DOHH2 (cell line): ENCODE measurements at regions not wholly inside any gene's neighbourhood (a gene's known extent, or its start where the extent isn't known, plus 50 kb on each side); places are given as distances from the start of the nearest gene placed in this dataset.

Experiments used
- H3F3A ChIP-seq: fragments of 200-600 bp; sonication (generic), shearing (Covaris generic); 2 replicates; pipeline ENCODE4 v1.6.0; 2016; ENCODE audit warnings: antibody characterized with exemption, mild to moderate bottlenecking; ENCODE audit not compliant: control insufficient read depth, insufficient read depth
- H3K27ac ChIP-seq: fragments of 200-600 bp; sonication (generic); 2 replicates; pipeline ENCODE4 v1.5.1; 2014; ENCODE audit warnings: low read depth, mild to moderate bottlenecking, low read length, moderate library complexity
- H3K27me3 ChIP-seq: fragments of 200-600 bp; sonication (generic); 2 replicates; pipeline ENCODE4 v1.6.1; 2014; ENCODE audit warnings: mild to moderate bottlenecking, low read length, mixed read lengths; ENCODE audit not compliant: control insufficient read depth
- H3K36me3 ChIP-seq: fragments of 200-600 bp; sonication (generic); 2 replicates; pipeline ENCODE4 v1.6.1; 2014; ENCODE audit warnings: mild to moderate bottlenecking, low read length, moderate library complexity, mixed read lengths; ENCODE audit not compliant: control insufficient read depth
- H3K4me1 ChIP-seq: fragments of 200-600 bp; sonication (generic); 2 replicates; pipeline ENCODE4 v1.6.1; 2014; ENCODE audit warnings: mild to moderate bottlenecking, low read length, mixed read lengths; ENCODE audit not compliant: control insufficient read depth
- H3K4me2 ChIP-seq: fragments of 200-600 bp; sonication (generic); 2 replicates; pipeline ENCODE4 v1.6.0; 2014; ENCODE audit warnings: mild to moderate bottlenecking, low read length, moderate library complexity
- H3K4me3 ChIP-seq: fragments of 200-600 bp; sonication (generic); 2 replicates; pipeline ENCODE4 v1.5.1; 2014; ENCODE audit warnings: mild to moderate bottlenecking, low read length, mixed read lengths
- H3K79me2 ChIP-seq: fragments of 200-600 bp; sonication (generic); 2 replicates; pipeline ENCODE4 v1.6.1; 2014; ENCODE audit warnings: mild to moderate bottlenecking, low read length, mixed read lengths; ENCODE audit not compliant: control insufficient read depth
- H3K9me2 ChIP-seq: fragments of 200-600 bp; sonication (generic); replicated peaks from 2 replicates; pipeline ENCODE4 v1.6.1; 2014; ENCODE audit warnings: mild to moderate bottlenecking, low read length, mixed read lengths; ENCODE audit not compliant: control insufficient read depth
- H3K9me3 ChIP-seq: fragments of 200-600 bp; sonication (generic); 2 replicates; pipeline ENCODE4 v1.6.1; 2014; ENCODE audit warnings: antibody characterized with exemption, low read length, mixed read lengths; ENCODE audit not compliant: control insufficient read depth, insufficient read depth
- H4K20me1 ChIP-seq: fragments of 200-600 bp; sonication (generic); 2 replicates; pipeline ENCODE4 v1.6.0; 2014; ENCODE audit warnings: low read depth, mild to moderate bottlenecking, antibody characterized with exemption, low read length, moderate library complexity; ENCODE audit not compliant: control insufficient read depth, insufficient read depth
- EZH2phosphoT487 ChIP-seq: fragments of 200-600 bp; sonication (generic); IDR thresholded peaks from 2 replicates; pipeline ENCODE4 v1.6.1; 2017; ENCODE audit warnings: borderline replicate concordance, mild to moderate bottlenecking, antibody characterized with exemption, low read length, moderate library complexity, mixed read lengths
- TF ChIP-seq, protein P1 (sequence below): fragments of 200-600 bp; sonication (generic); IDR thresholded peaks from one replicate; pipeline ENCODE4 v1.5.1; 2014; ENCODE audit warnings: antibody characterized with exemption, mild to moderate bottlenecking, low read depth, low read length; ENCODE audit not compliant: poor library complexity, severe bottlenecking

DNA sequence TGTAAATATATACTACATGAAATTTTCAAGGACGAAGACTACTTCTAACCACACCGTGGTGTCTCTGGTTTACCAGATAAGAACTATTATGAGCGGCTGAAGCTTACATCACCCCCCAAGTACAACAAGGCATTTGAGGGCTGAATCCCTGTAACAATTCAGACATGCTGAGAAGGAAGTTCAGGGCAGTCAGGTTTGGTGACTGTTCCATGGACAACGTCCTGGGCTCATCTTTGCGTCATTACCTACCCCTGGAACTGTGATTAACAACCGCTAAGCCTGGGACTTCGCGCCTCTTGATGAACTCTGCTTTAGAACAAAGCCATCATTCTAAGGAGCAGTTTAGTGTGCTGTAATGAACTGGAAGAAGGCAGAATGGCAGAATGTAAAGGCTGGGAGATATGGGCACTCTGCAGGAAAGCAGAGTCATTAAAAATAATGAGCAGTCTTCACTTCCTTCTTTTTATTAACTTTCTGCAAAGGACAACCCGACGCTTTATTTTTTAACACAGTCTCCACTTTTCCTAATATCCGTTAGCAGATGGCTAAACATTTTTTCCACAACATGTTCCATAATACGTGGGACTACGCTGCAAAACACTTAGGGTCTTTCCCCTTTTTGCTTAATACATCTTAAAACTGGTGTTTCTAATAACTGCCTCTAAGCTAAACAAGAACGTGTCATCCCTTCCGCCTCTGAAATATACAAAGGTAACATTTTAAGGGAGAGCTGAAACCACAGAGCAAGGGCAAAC, 263.2 kb downstream of the ADAMTS20 start:
- TF ChIP-seq, protein P1, sequence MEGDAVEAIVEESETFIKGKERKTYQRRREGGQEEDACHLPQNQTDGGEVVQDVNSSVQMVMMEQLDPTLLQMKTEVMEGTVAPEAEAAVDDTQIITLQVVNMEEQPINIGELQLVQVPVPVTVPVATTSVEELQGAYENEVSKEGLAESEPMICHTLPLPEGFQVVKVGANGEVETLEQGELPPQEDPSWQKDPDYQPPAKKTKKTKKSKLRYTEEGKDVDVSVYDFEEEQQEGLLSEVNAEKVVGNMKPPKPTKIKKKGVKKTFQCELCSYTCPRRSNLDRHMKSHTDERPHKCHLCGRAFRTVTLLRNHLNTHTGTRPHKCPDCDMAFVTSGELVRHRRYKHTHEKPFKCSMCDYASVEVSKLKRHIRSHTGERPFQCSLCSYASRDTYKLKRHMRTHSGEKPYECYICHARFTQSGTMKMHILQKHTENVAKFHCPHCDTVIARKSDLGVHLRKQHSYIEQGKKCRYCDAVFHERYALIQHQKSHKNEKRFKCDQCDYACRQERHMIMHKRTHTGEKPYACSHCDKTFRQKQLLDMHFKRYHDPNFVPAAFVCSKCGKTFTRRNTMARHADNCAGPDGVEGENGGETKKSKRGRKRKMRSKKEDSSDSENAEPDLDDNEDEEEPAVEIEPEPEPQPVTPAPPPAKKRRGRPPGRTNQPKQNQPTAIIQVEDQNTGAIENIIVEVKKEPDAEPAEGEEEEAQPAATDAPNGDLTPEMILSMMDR = no peak
- no peak for TF ChIP-seq EZH2phosphoT487
- Histone ChIP-seq H3K9me2 (no peaks in the 10 kb centered on the region), H3K4me2 (no peak overlapping the region), H3K9me3 (no peaks in the 10 kb centered on the region), H4K20me1 (no peaks in the 10 kb centered on the region), H3K36me3 (no peaks in the 10 kb centered on the region), H3K4me3 (no peak overlapping the region), H3K4me1 (no peaks in the 10 kb centered on the region), H3K27ac (no peak overlapping the region), H3F3A (no peaks in the 10 kb centered on the region), H3K27me3 (no peaks in the 10 kb centered on the region), H3K79me2 (no peaks in the 10 kb centered on the region)

DNA sequence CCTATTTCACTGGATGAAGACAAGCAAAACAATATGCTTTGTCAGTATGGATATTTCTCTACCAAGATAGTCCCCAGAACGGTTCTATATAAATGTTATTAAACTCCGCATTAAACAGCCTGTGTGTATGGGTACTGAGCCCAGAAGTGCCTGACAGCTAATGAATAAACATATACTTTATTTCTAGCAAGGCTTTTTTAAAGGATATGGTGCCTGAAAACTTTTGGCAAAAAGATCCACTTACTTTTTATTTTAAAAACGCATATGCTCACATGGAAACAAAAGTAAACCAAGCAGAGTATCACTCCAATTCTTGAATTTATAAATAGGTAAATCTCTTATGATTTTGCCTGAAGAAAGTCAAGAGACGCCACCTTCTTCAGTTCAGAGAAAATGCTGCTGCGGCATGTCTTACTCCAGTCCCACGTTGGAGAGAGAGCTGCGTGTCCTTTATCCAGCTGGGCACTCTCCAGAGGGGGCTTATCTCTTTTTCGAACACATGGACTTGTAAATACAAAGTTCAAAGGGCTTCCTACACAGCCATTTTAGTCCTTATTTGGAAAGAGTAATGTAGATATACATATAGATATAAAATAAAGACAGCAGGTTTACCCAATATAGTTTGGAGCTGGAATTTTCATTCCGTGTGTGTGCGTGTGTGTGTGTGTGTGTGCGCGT, 264.2 kb downstream of the ADAMTS20 start:
- Histone ChIP-seq H3K4me2 (no peak overlapping the region), H3K27ac (no peak overlapping the region), H3K9me2 (no peaks in the 10 kb centered on the region), H3K4me1 (no peaks in the 10 kb centered on the region), H4K20me1 (no peaks in the 10 kb centered on the region), H3K27me3 (no peaks in the 10 kb centered on the region), H3K79me2 (no peaks in the 10 kb centered on the region), H3F3A (no peaks in the 10 kb centered on the region), H3K4me3 (no peak overlapping the region), H3K36me3 (no peaks in the 10 kb centered on the region), H3K9me3 (no peaks in the 10 kb centered on the region)
- TF ChIP-seq, protein P1 = no peak
- no peak for TF ChIP-seq EZH2phosphoT487

DNA sequence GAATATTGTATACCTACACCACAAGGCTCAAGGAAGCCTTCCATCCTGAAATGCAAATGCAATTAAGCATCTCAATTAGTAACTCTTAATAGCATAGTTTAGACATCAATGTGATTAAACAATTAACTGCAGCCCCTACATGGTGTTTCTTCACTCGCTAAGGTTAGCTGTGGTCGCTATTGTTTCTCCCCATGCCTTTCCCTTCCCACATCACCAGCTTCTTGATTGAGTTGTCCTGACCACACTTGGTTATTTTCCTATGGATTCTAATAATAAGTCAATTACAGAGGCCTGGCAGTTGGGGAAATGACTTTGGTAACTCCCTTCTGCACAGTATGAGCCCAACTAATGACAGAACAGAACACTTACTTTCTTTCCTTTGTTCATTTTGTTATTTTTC, 265.0 kb downstream of the ADAMTS20 start:
- no peaks in the 10 kb centered on the region for H3F3A ChIP-seq
- no peaks in the 10 kb centered on the region for H3K9me2 ChIP-seq
- H4K20me1 ChIP-seq = no peaks in the 10 kb centered on the region
- no peaks in the 10 kb centered on the region for H3K4me1 ChIP-seq
- TF ChIP-seq, protein P1 = no peak
- no peak for TF ChIP-seq EZH2phosphoT487
- H3K36me3 ChIP-seq = no peaks in the 10 kb centered on the region
- H3K27me3 ChIP-seq = no peaks in the 10 kb centered on the region
- no peaks in the 10 kb centered on the region for H3K9me3 ChIP-seq
- no peak overlapping the region for H3K27ac ChIP-seq
- H3K4me2 ChIP-seq = no peak overlapping the region
- no peak overlapping the region for H3K4me3 ChIP-seq
- H3K79me2 ChIP-seq = no peaks in the 10 kb centered on the region
